B cell (primary cell): ENCODE measurements at regions not wholly inside any gene's neighbourhood (a gene's known extent, or its start where the extent isn't known, plus 50 kb on each side); places are given as distances from the start of the nearest gene placed in this dataset.

Source experiments
- ATAC-seq: fragments of 200-7000 bp; cut with Tn5 transposase; one replicate; pipeline ENCODE4 v1.10.0; 2021; ENCODE audit warnings: low read depth, mild to moderate bottlenecking, moderate number of reproducible peaks, moderate library complexity
- CTCF ChIA-PET: fragments of 350-600 bp; sonication (Branson Sonifier 250); formaldehyde crosslinking; loops from one replicate; lab custom pipeline; 2021; ENCODE audit warnings: antibody characterized with exemption, inconsistent platforms; lab: Charles Lee
- POLR2A ChIA-PET: fragments of 350-600 bp; sonication (Branson Sonifier 250); formaldehyde crosslinking; loops from one replicate; lab custom pipeline; 2021; ENCODE audit warnings: antibody characterized with exemption; lab: Charles Lee
- DNase-seq: peaks from one replicate; pipeline ENCODE4 v3.0.0; 2013
- H2AFZ ChIP-seq: 2 replicates; pipeline ENCODE4 v1.6.1; 2012; ENCODE audit warnings: mild to moderate bottlenecking, low read depth, low read length; ENCODE audit not compliant: insufficient read depth, poor library complexity, severe bottlenecking
- H3K27ac ChIP-seq, 2 donors: 1 replicate in 1 of 2; 2 replicates in 1 of 2; pipeline ENCODE4 v1.5.1; 2012 to 2013; ENCODE audit warnings: low read length in 2 of 2, mild to moderate bottlenecking in 2 of 2, moderate library complexity in 1 of 2
- H3K27me3 ChIP-seq, 4 experiments: fragments of 200-600 bp in 1 of 4; sonication (generic) in 1 of 4; replicated peaks in 1 of 4; 1 replicate in 2 of 4; 2 replicates in 2 of 4; pipeline versions ENCODE4 v1.6.1 to v1.7.0; 2013 to 2016; ENCODE audit warnings: low read length in 3 of 4, mild to moderate bottlenecking in 2 of 4, mixed read lengths in 1 of 4, moderate library complexity in 1 of 4; ENCODE audit not compliant: insufficient read depth in 4 of 4, control insufficient read depth in 3 of 4; ENCODE audit errors: control extremely low read depth in 1 of 4
- H3K36me3 ChIP-seq, 2 experiments: replicated peaks in 1 of 2; 1 replicate in 1 of 2; 2 replicates in 1 of 2; pipeline versions ENCODE4 v1.6.1 to v1.7.1; 2013; ENCODE audit warnings: low read length in 1 of 2; ENCODE audit not compliant: insufficient read depth in 2 of 2, control insufficient read depth in 1 of 2; ENCODE audit errors: control extremely low read depth in 1 of 2, extremely low read depth in 1 of 2
- H3K4me1 ChIP-seq, 2 donors: fragments of 200-600 bp in 1 of 2; sonication (generic) in 1 of 2; 1 replicate in 1 of 2; 2 replicates in 1 of 2; pipeline versions ENCODE4 v1.5.1 to v1.6.1; 2013 to 2017; ENCODE audit warnings: low read length in 2 of 2; ENCODE audit not compliant: control insufficient read depth in 2 of 2, insufficient read depth in 2 of 2
- H3K4me2 ChIP-seq: replicated peaks from 2 replicates; pipeline ENCODE3; 2012; ENCODE audit warnings: mild to moderate bottlenecking, low read depth, low read length; ENCODE audit not compliant: poor library complexity, severe bottlenecking
- H3K4me3 ChIP-seq, 5 experiments: fragments of 200-600 bp in 1 of 5; sonication (generic) in 1 of 5; 1 replicate in 3 of 5; 2 replicates in 2 of 5; pipeline versions ENCODE4 v1.5.1 to v1.7.0; 2011 to 2016; ENCODE audit warnings: low read length in 4 of 5, mild to moderate bottlenecking in 4 of 5, low read depth in 2 of 5, control low read depth in 1 of 5, moderate library complexity in 1 of 5; ENCODE audit not compliant: insufficient read depth in 1 of 5; ENCODE audit errors: control extremely low read depth in 1 of 5, extremely low read depth in 1 of 5
- H3K79me2 ChIP-seq: fragments of 200-600 bp; sonication (generic); one replicate; pipeline ENCODE4 v1.6.0; 2016; ENCODE audit warnings: low read length; ENCODE audit not compliant: control insufficient read depth, insufficient read depth
- H3K9ac ChIP-seq: fragments of 200-600 bp; sonication (generic); 2 replicates; pipeline ENCODE4 v1.6.1; 2017; ENCODE audit warnings: mild to moderate bottlenecking, low read length, moderate library complexity
- H3K9me3 ChIP-seq, 3 donors: one replicate each; pipeline versions ENCODE4 v1.6.1 to v1.7.1; 2013; ENCODE audit warnings: low read length in 2 of 3; ENCODE audit not compliant: control insufficient read depth in 2 of 3, insufficient read depth in 1 of 3; ENCODE audit errors: control extremely low read depth in 1 of 3
- H4K20me1 ChIP-seq: 2 replicates; pipeline ENCODE4 v1.6.0; 2012; ENCODE audit warnings: mild to moderate bottlenecking, low read length; ENCODE audit not compliant: insufficient read depth, control insufficient read depth, poor library complexity, severe bottlenecking
- H3K27ac Mint-ChIP-seq: one replicate; pipeline ENCODE4 v1.8.0; 2021; ENCODE audit warnings: mixed read lengths
- H3K27me3 Mint-ChIP-seq: one replicate; pipeline ENCODE4 v1.8.0; 2021; ENCODE audit warnings: mixed read lengths
- H3K4me1 Mint-ChIP-seq: one replicate; pipeline ENCODE4 v1.8.0; 2021; ENCODE audit warnings: mixed read lengths
- H3K4me3 Mint-ChIP-seq: one replicate; pipeline ENCODE4 v1.8.0; 2021; ENCODE audit warnings: mixed read lengths
- H3K9me3 Mint-ChIP-seq: one replicate; pipeline ENCODE4 v1.8.0; 2022; ENCODE audit warnings: mixed read lengths; ENCODE audit not compliant: insufficient read depth
- CTCF ChIP-seq: fragments of 200-600 bp; IDR thresholded peaks from one replicate; pipeline ENCODE4 v1.8.0; 2022; ENCODE audit warnings: antibody characterized with exemption, mild to moderate bottlenecking
- EZH2 ChIP-seq: IDR thresholded peaks from 2 replicates; pipeline ENCODE4 v1.6.1; 2012; ENCODE audit warnings: borderline replicate concordance, low read depth, mild to moderate bottlenecking, moderate library complexity, low read length; ENCODE audit not compliant: insufficient read depth, poor library complexity, severe bottlenecking
- WGBS: methylation state at CpG from one replicate; pipeline ENCODE4 v1.1.5; 2013; ENCODE audit warnings: missing lambda C conversion rate; ENCODE audit not compliant: insufficient coverage; 5-methylcytosine and 5-hydroxymethylcytosine counted together
- intact Hi-C: fragments of 100-400 bp; cut with micrococcal nuclease; formaldehyde crosslinking; loops from one replicate; pipeline ENCODE4 v1.10.0; 2022

DNA sequence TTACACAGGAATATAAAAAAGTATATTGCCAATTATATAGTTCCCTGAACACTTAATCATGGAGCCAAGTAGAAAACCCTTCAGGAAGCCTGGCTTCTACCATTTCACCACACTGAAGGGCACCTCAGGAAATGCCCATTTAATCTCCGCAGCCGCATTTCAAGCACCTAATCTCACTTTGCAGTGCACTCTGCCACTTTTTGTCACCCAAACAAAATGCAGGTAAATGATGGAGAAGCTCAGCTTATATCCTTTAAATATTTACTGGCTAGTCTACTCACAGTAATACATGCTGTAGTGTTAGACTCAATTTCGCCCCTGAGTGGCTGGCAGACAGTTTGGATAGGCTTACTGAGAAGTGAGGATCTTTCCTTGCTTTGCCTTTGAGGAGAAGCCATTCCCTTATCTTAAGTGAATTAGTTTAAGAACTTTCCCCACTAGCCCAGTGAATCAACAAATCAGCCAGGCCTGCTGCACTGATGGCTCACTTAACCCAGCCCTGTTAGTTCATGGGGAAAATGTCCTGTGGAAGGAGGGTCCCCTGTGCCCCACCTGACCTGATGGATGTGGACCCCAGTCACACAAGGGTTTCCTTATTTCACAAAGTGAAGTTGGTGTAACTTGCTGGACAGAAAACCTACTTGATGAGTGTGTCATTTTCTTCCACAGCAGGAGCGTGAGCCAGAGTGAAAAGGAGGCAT lies 209.7 kb downstream of the CAAP1 start:
- no peaks in the 10 kb centered on the region for H4K20me1 ChIP-seq
- H3K4me3 Mint-ChIP-seq: no peak overlapping the region
- no peaks in the 10 kb centered on the region for H3K9me3 Mint-ChIP-seq
- TF ChIP-seq CTCF (no peak), EZH2 (no peak)
- no peak overlapping the region for H2AFZ ChIP-seq
- intact Hi-C loops: no loop called here
- no peak for ATAC-seq
- DNase-seq: no peak
- no peak overlapping the region for H3K4me3 ChIP-seq
- no peaks in the 10 kb centered on the region for H3K4me1 ChIP-seq
- no peaks in the 10 kb centered on the region for H3K79me2 ChIP-seq
- no peaks in the 10 kb centered on the region for H3K4me1 Mint-ChIP-seq
- no peak overlapping the region for H3K4me2 ChIP-seq
- ChIA-PET POLR2A (no interaction called here), CTCF (no interaction called here)
- no CpG with 5 or more reads among the region's 4 CpGs for WGBS
- no peak overlapping the region for H3K9ac ChIP-seq
- H3K36me3 ChIP-seq: no peaks in the 10 kb centered on the region
- H3K27ac ChIP-seq: no peak overlapping the region
- H3K9me3 ChIP-seq: no peaks in the 10 kb centered on the region
- H3K27me3 Mint-ChIP-seq: peaks cover 10% of the 10 kb centered on the region
- H3K27ac Mint-ChIP-seq: no peak overlapping the region
- no peaks in the 10 kb centered on the region for H3K27me3 ChIP-seq

GRCh38 chr9:26682041-26682440 lies 210.6 kb downstream of the CAAP1 start:
- intact Hi-C loops: no loop called here
- no peak overlapping the region for H3K4me3 Mint-ChIP-seq
- Histone ChIP-seq H3K4me2 (no peak overlapping the region), H3K27me3 (no peaks in the 10 kb centered on the region), H2AFZ (no peak overlapping the region), H3K9me3 (peaks cover 0 to 2% (median 0%) of the 10 kb centered on the region in 3 donors), H3K79me2 (no peaks in the 10 kb centered on the region), H3K36me3 (no peaks in the 10 kb centered on the region), H3K4me3 (no peak overlapping the region), H3K4me1 (no peaks in the 10 kb centered on the region), H3K27ac (no peak overlapping the region), H3K9ac (no peak overlapping the region), H4K20me1 (no peaks in the 10 kb centered on the region)
- H3K27me3 Mint-ChIP-seq: peaks cover 10% of the 10 kb centered on the region
- ATAC-seq (no peak), DNase-seq (no peak)
- TF ChIP-seq EZH2 (no peak), CTCF (no peak)
- no peak overlapping the region for H3K27ac Mint-ChIP-seq
- no peaks in the 10 kb centered on the region for H3K4me1 Mint-ChIP-seq
- ChIA-PET POLR2A (no interaction called here), CTCF (no interaction called here)
- WGBS: no CpG with 5 or more reads among the region's 4 CpGs
- no peaks in the 10 kb centered on the region for H3K9me3 Mint-ChIP-seq
